Ammon's horn (tissue), 1 donor: ENCODE measurements at regions not wholly inside any gene's neighbourhood (a gene's known extent, or its start where the extent isn't known, plus 50 kb on each side); places are given as distances from the start of the nearest gene placed in this dataset.
"Not testable (repeated sequence)": the region's sequence is repeated elsewhere in the genome, so short reads cannot be mapped to it uniquely, and the experiment has no call there.

Experiments
- DNase-seq: peaks from one replicate; pipeline ENCODE4 v3.0.0-alpha.2; 2016; ENCODE audit warnings: low spot score

GRCh38 chr2:238750212-238750904, 97.5 kb upstream of the TWIST2 start:
- no peak for DNase-seq

DNA sequence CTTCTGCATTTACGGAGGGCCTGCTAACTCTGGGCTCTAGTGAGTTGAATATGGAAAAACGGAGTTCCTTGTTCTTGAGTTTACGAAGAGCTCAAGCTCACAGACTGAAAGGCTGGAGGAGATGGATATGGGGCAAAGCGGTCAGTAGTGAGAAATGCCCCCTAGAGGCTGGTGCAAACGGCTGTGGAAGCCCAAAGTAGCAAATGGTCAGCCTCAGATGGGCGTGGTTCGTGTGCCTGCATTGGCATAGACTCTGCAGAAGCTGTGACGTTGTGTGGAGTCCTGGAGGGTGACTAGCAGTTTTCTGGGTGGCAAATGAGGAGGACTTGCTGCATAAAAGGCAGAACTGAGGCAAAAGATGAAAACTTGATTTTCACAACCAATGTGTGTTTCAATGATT, 93.6 kb upstream of the TWIST2 start:
- DNase-seq: no peak

DNA sequence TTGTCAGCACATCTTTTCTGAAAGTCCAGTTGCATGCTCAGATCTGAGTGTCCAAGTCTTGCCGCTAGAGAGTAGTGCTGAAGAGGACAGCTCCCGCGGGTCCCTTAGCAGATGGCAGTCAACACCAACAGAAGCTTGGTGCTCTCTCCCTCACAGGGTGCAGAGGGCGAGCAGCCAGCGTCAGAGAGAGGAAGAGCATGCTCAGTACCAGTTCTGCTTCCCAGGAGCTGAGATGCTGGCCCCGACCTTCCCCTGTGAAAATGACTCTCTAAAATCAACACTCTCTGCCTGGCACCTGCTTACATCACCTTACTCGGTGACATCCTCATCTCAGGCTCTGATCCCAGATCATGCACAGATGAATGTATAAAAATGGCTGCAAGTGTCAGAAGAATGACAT, 86.0 kb upstream of the TWIST2 start:
- DNase-seq: no peak

DNA sequence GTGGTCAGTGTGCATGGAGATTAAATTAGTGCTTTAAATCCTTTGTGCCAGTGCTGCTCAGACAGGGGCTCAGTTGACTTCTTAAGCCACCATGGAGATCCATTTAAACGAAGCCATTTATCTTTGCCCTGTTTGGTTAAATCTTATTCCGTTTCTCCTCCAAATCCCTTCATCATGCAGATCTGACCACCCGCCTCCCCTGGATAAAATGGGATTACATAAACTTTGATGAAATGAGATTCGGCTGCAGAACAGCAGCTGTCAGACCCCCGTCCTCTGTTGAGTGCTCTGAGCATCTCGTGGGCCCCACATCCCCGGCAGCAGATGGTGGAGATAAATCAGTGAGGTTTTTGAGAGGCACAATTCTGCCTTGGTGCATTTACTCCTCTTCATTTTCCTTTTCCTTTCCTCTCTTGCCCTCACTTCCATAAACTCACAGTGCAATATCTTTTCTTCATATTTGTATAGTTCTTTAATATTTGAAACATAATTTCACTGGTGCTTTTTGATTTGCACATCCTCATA, 84.4 kb upstream of the TWIST2 start:
- no peak for DNase-seq

DNA sequence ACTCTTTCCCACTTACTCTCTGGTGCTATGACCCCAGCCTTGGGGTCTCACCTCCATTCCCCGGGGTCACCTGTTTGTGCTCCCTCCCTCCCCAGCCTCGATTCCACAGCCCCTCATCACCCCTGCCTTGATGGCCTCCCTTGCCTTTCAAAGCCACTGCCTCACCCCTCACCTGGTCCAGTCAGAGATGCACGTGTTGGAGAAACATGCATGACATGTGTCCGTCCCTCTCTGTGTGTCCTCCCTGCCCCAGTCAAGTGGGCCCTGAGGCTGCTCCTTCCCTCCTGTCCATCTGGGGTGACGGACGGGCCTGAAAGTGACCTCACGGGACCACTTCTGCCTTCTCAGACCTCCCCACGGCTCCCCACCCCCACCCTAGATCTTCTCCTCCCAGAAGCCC, 82.3 kb upstream of the TWIST2 start:
- no peak for DNase-seq

DNA sequence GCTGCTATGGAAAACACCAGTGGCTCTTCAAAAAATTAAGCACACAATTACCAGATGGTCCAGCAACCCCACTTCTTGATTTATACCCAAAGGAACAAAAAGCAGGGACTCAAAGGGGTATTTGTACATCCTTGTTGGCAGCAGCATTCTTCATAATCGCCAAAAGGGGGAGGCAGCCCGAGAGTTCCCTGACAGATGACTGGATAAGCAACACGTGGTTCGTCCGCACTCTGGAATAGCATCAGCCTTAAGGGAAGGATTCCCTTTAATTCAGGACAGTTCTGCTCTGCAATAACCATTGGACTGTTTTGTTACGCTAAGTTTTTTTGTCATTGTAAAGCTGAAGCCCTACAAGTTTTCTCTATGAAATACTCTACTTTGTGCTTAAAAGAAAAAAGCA, 76.7 kb upstream of the TWIST2 start:
- DNase-seq: peak; percentile 29

GRCh38 chr2:238771639-238772038, 76.2 kb upstream of the TWIST2 start:
- no peak for DNase-seq

DNA sequence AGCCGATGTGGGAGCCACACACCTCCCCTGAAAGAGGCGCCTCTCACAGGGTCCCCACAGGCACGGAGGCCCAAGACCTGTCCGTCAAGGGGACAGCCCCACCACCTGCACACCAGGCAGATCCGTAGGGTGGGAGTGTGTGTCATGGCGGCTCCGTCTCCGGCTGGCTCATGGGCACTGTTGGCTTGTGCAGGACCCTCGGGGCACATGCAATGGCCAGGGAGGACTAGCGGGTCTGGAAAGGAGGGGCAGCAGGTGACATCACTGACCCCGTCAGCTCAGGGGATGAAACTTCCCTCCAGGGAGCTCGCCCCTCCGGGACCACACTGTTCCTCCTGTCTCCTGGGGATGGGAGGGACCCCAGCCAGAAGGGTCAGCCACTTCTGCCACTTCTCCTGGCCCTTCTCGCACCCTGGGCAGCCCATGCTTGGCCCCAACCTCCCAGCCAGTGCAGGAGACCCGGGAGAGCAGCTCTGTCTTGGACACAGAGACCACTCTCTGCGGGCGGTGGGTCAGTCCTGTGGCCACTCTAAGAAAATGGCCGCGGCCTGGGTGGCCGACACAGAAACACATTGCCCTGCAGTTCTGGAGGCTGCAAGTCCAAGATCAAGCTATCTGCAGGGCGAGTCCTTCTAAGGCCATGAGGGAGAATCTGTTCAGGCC, 75.1 kb upstream of the TWIST2 start:
- DNase-seq: no peak

- DNase-seq: no peak
Measured at GRCh38 chr2:238773472-238773871, 74.4 kb upstream of the TWIST2 start.

DNA sequence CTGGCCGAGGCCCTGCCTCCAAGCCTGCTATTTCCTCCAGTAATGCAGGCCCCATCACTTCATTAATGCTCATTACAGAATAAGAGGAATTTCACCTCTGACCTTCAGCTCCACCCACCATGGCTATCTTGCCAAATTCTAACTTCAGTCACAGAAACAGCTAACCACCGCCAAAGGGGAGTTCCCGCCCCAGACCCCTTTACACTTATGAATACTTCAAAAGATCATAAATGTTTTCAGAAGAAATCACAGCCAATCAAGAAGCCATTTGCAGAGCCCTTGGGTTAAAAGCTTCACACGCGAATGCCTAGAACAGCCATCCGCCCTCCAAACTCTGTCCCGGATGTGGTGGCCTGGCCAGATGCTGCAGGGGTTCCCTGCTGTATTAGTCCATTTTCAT, 73.8 kb upstream of the TWIST2 start:
- no peak for DNase-seq

- no peak for DNase-seq
Measured at GRCh38 chr2:238774980-238775509, 72.8 kb upstream of the TWIST2 start.

DNA sequence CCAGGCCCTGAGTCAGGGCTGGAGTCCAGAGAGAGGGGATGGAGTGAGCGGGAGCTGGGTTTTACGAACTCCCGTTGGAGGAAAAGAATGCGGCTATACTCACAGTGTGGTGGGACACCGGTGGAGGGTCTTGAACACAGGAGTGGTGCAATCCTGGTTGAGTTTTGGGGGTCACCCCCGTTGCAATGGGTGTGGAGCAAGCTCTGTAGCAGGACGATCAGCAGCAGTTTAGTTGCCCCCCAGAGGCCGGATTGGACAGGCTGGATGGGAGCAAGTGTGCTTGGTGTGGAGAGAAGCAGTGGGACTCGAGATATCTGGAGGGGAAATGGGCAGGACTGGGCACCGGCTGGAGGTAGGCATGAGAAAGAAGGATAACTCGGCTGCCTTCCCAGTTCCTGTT, 72.3 kb upstream of the TWIST2 start:
- no peak for DNase-seq

DNA sequence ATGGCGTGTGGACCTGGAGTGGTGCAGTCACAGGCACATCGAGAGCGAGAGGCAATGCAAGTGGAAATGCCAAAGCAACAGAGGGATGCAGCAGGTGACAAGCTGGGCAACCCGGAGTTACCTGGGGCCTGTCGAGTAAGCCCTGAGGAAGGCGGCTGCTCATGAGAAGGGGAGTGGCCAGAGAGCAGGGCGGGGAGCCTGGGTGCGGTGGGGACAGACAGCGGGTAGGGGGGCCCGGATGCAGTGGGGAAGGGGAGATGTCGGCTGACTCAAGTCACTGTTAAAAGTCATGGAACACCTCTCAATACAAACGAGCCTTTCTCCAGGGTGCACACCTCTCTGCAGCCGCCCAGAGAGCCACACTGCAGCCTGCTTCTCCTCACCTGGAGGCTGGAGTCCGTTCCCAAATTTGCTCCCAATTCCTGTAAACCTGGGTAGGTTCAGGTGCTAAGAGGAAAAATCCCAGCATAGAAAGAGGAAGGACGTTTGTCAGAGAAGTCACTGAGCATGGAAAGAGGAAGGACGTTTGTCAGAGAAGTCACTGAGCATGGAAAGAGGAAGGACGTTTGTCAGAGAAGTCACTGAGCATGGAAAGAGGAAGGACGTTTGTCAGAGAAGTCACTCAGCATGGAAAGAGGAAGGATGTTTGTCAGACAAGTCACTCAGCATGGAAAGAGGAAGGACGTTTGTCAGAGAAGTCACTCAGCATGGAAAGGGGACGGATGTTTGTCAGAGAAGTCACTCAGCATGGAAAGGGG, 71.7 kb upstream of the TWIST2 start:
- no peak for DNase-seq

DNA sequence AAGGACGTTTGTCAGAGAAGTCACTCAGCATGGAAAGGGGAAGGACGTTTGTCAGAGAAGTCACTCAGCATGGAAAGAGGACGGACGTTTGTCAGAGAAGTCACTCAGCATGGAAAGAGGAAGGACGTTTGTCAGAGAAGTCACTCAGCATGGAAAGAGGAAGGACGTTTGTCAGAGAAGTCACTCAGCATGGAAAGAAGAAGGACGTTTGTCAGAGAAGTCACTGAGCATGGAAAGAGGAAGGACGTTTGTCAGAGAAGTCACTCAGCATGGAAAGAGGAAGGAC, 71.2 kb upstream of the TWIST2 start:
- DNase-seq: not testable (repeated sequence)

- DNase-seq: no peak
Measured at GRCh38 chr2:238777369-238778067, 70.4 kb upstream of the TWIST2 start.

- peak; percentile 84 for DNase-seq
Measured at GRCh38 chr2:238784671-238785527, 63.0 kb upstream of the TWIST2 start.

- no peak for DNase-seq
Measured at GRCh38 chr2:238785528-238785860, 62.4 kb upstream of the TWIST2 start.

DNA sequence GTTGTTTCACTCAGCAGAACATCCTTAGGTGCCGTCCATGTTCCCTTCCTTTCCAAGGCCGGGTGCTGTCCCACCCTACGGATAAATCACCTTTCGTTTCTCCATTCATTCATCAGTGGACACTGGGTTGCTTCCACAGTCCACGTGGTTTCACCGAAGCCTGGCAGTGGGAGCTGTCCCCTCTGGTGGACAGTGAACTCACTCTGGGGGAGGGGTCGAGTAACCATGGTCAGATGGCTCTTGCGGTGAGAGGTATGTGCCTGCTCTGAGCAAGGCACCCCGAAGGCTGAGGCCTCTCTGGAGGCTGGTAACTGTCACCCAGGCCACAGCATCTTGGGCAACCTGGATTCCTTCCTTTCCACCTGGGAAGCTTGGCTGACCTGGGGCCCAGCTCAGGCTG, 61.5 kb upstream of the TWIST2 start:
- DNase-seq: no peak

DNA sequence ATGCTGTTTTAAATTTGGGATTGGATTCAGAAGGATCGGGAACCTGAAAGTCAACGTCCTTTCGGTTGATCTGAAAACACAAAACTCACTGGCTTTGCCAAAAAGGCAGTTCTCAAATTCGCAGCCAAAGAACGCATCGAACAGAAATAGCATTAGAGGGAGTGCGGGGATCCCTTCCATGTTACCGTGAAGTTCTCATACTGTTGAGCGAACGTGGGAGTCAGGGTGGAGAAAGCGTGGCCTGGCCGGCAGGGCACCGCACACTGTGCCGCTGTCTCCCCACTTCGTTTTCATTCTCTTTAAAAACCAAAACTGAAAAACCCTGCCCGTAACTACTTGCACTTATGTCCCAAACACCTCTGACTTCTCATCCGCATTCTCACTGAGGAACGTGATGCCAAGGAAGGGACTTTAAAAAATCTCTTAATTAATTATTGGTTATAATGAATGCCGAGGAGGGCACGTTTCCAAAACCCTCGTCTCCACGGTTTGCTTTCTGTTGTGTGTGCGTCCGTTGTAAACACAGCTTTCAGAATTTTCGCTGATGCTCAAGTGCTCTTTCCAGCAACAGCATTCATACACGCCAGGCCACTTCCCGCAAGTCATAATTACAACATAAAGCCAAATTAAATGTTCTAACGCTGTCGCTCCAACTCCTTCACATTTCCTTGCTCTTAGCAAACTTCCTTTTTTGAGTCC, 60.9 kb upstream of the TWIST2 start:
- DNase-seq: no peak

- no peak for DNase-seq
Measured at GRCh38 chr2:238787501-238787900, 60.4 kb upstream of the TWIST2 start.

GRCh38 chr2:238789317-238789806, 58.5 kb upstream of the TWIST2 start:
- DNase-seq: no peak
